ENCODE measurements at regions not wholly inside any gene's neighbourhood (a gene's known extent, or its start where the extent isn't known, plus 50 kb on each side); places are given as distances from the start of the nearest gene placed in this dataset.

GRCh38 chr5:136910625-136911024, 545.3 kb upstream of the TRPC7 start:
- Histone ChIP-seq H3K23ac (ENCODE audit: insufficient read length) (no peak overlapping the region), H3K79me2 (ENCODE audit: control insufficient read depth in 1 of 2, insufficient read depth in 2 of 2, low read length in 2 of 2) (no peaks in the 10 kb centered on the region), H3K23me2 (ENCODE audit: low read depth, low read length) (no peaks in the 10 kb centered on the region), H3K79me1 (ENCODE audit: low read depth, low read length) (no peaks in the 10 kb centered on the region), H3K36me3 (ENCODE audit: control insufficient read depth in 2 of 4, insufficient read depth in 4 of 4, low read length in 3 of 4) (no peaks in the 10 kb centered on the region), H4K91ac (replicated peaks; ENCODE audit: insufficient read length, low read length) (no peak overlapping the region), H2BK5ac (ENCODE audit: low read depth, low read length) (no peak overlapping the region), H3K14ac (ENCODE audit: insufficient read length) (no peak overlapping the region), H3K4me1 (replicated peaks in 1 of 4; ENCODE audit: control insufficient read depth in 3 of 4, insufficient read depth in 4 of 4, low read length in 3 of 4) (peaks cover 0 to 8% (median 1%) of the 10 kb centered on the region in 4 experiments; a peak in 3 of 7 replicates), H4K20me1 (replicated peaks in 1 of 2; ENCODE audit: control insufficient read depth in 1 of 2, insufficient read depth in 2 of 2, low read length in 2 of 2) (no peaks in the 10 kb centered on the region), H2BK15ac (ENCODE audit: low read length) (no peak overlapping the region), H2AK5ac (ENCODE audit: low read depth, low read length) (no peak overlapping the region), H3K27ac (ENCODE audit: low read depth, low read length) (no peak overlapping the region), H4K8ac (ENCODE audit: extremely low read depth, insufficient read depth, low read length) (no peak overlapping the region), H2BK12ac (ENCODE audit: low read depth, low read length) (no peak overlapping the region), H3K9me3 (ENCODE audit: insufficient read depth in 2 of 2, low read depth in 1 of 2, low read length in 1 of 2) (no peaks in the 10 kb centered on the region), H3K4me2 (ENCODE audit: insufficient read depth in 1 of 2, low read depth in 2 of 2, low read length in 2 of 2) (no peak overlapping the region), H2BK120ac (replicated peaks; ENCODE audit: low read depth, low read length) (no peak overlapping the region), H2AFZ (ENCODE audit: low read length) (0 out of 2 replicates have a peak overlapping the region, but pooled peaks have one; percentile 67), H2BK20ac (ENCODE audit: low read length) (no peak overlapping the region), H3K18ac (ENCODE audit: extremely low read depth, low read length) (no peak overlapping the region), H3K4me3 (ENCODE audit: extremely low read depth in 1 of 4, insufficient read depth in 2 of 4, low read depth in 3 of 4, low read length in 4 of 4) (no peak overlapping the region), H4K5ac (ENCODE audit: insufficient read length, low read depth, low read length) (no peak overlapping the region), H3K56ac (replicated peaks; ENCODE audit: insufficient read length, low read depth, low read length) (no peak overlapping the region), H3K4ac (replicated peaks; ENCODE audit: insufficient read length, low read depth, low read length) (no peak overlapping the region), H3K27me3 (replicated peaks in 1 of 4; ENCODE audit: control insufficient read depth in 3 of 4, extremely low read depth in 1 of 4, insufficient read depth in 3 of 4, low read length in 3 of 4) (no peaks in the 10 kb centered on the region), H3K9ac (replicated peaks in 1 of 4; ENCODE audit: extremely low read depth in 1 of 4, low read depth in 3 of 4, low read length in 3 of 4) (no peak overlapping the region)
- DNase-seq (ENCODE audit: low read depth in 1 of 2, low spot score in 2 of 2) = no peak
- ChIA-PET POLR2A (ENCODE audit: partially characterized antibody) (no interaction called here), CTCF (ENCODE audit: partially characterized antibody) (no interaction called here)
- no peak for TF ChIP-seq SIX5 (IDR thresholded peaks at IDR 0.05; ENCODE audit: low read depth, low read length)
- TF ChIP-seq TCF12 (IDR thresholded peaks at IDR 0.05; ENCODE audit: low read depth, low read length) = no peak
- no peak for TF ChIP-seq ASH2L (IDR thresholded peaks at IDR 0.05; ENCODE audit: low read length)
- TF ChIP-seq SRF (IDR thresholded peaks at IDR 0.05; ENCODE audit: low read depth, low read length) = no peak
- 78% methylated on average over 2 of the region's 2 CpGs; no CpG with 5 or more reads in 1 of the 2 experiments for WGBS, 2 experiments (ENCODE audit: extremely low coverage in 1 of 2, insufficient coverage in 1 of 2, insufficient read length in 1 of 2, insufficient replicate concordance in 2 of 2, low coverage in 1 of 2, low lambda C conversion rate in 2 of 2, missing lambda C conversion rate in 1 of 2)
- no peak for FAIRE-seq

All from H1 (cell line).